CD4-positive, alpha-beta T cell treated with Interleukin-4 for 4 hours (primary cell): ENCODE measurements at regions not wholly inside any gene's neighbourhood (a gene's known extent, or its start where the extent isn't known, plus 50 kb on each side); places are given as distances from the start of the nearest gene placed in this dataset.
"Not testable (repeated sequence)": the region's sequence is repeated elsewhere in the genome, so short reads cannot be mapped to it uniquely, and the experiment has no call there.

ENCODE experiments used
- DNase-seq: peaks from one replicate; pipeline ENCODE4 v3.0.0-alpha.2; 2020

- no peak for DNase-seq
Observed at GRCh38 chr12:75754141-75754540, 242.7 kb upstream of the KRR1 start.

- no peak for DNase-seq
Observed at GRCh38 chr12:75751769-75752471, 240.5 kb upstream of the KRR1 start.

- DNase-seq = no peak
Observed at GRCh38 chr12:75750716-75751306, 239.4 kb upstream of the KRR1 start.

- not testable (repeated sequence) for DNase-seq
Observed at GRCh38 chr12:75748990-75749389, 237.6 kb upstream of the KRR1 start.

- no peak for DNase-seq
Observed at GRCh38 chr12:75748136-75748535, 236.7 kb upstream of the KRR1 start.

GRCh38 chr12:75747572-75748021 lies 236.2 kb upstream of the KRR1 start:
- DNase-seq = no peak

GRCh38 chr12:75746621-75747020 lies 235.2 kb upstream of the KRR1 start:
- DNase-seq = no peak

- no peak for DNase-seq
Observed at GRCh38 chr12:75744607-75745256, 233.3 kb upstream of the KRR1 start.

- DNase-seq = no peak
Observed at GRCh38 chr12:75742961-75743360, 231.6 kb upstream of the KRR1 start.

GRCh38 chr12:75742048-75742447 lies 230.6 kb upstream of the KRR1 start:
- DNase-seq = no peak

- no peak for DNase-seq
Observed at GRCh38 chr12:75739912-75740311, 228.5 kb upstream of the KRR1 start.

GRCh38 chr12:75739098-75739497 lies 227.7 kb upstream of the KRR1 start:
- DNase-seq = not testable (repeated sequence)

GRCh38 chr12:75738486-75738885 lies 227.1 kb upstream of the KRR1 start:
- peak; percentile 19 for DNase-seq

- no peak for DNase-seq
Observed at GRCh38 chr12:75735853-75736252, 224.4 kb upstream of the KRR1 start.

- DNase-seq = no peak
Observed at GRCh38 chr12:75728826-75729225, 217.4 kb upstream of the KRR1 start.

- DNase-seq = no peak
Observed at GRCh38 chr12:75727577-75727976, 216.2 kb upstream of the KRR1 start.

- no peak for DNase-seq
Observed at GRCh38 chr12:75725521-75726111, 214.2 kb upstream of the KRR1 start.

- no peak for DNase-seq
Observed at GRCh38 chr12:75724928-75725312, 213.5 kb upstream of the KRR1 start.

GRCh38 chr12:75724307-75724927 lies 213.0 kb upstream of the KRR1 start:
- no peak for DNase-seq

- peak; percentile 77 for DNase-seq
Observed at GRCh38 chr12:75722714-75723200, 211.3 kb upstream of the KRR1 start.

GRCh38 chr12:75721796-75722195 lies 210.4 kb upstream of the KRR1 start:
- DNase-seq = no peak

GRCh38 chr12:75720812-75721641 lies 209.6 kb upstream of the KRR1 start:
- DNase-seq = no peak
